ENCODE measurements at regions not wholly inside any gene's neighbourhood (a gene's known extent, or its start where the extent isn't known, plus 50 kb on each side); places are given as distances from the start of the nearest gene placed in this dataset.

DNA sequence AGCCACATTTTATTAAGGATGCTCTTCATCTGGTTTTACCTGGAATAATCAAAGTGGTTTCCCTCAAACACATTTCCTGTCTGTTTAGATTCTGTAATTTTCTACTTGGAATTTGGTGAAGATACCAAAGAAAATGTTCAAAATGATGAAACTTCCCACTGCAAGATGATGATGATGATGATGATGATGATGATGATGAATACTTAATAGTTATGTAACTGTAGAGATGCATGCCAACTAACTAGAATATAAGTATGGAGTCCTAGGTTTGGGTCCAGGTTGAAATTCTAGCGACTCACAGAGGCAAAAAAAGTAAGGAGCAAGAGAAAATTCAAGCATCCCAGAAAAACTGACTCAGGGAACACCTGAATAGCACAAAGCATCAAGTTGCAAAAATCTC, 104.0 kb upstream of the KIAA1217 start:
- peaks cover 14% of the 10 kb centered on the region for H3K9me3 Mint-ChIP-seq
- no peak overlapping the region for H3K27ac Mint-ChIP-seq
- no peak for DNase-seq
- H3K4me3 Mint-ChIP-seq = no peak overlapping the region
- H3K4me1 Mint-ChIP-seq = peaks cover 17% of the 10 kb centered on the region
- H3K36me3 Mint-ChIP-seq (ENCODE audit: low read depth) = no peaks in the 10 kb centered on the region
- TF ChIP-seq, protein P1, sequence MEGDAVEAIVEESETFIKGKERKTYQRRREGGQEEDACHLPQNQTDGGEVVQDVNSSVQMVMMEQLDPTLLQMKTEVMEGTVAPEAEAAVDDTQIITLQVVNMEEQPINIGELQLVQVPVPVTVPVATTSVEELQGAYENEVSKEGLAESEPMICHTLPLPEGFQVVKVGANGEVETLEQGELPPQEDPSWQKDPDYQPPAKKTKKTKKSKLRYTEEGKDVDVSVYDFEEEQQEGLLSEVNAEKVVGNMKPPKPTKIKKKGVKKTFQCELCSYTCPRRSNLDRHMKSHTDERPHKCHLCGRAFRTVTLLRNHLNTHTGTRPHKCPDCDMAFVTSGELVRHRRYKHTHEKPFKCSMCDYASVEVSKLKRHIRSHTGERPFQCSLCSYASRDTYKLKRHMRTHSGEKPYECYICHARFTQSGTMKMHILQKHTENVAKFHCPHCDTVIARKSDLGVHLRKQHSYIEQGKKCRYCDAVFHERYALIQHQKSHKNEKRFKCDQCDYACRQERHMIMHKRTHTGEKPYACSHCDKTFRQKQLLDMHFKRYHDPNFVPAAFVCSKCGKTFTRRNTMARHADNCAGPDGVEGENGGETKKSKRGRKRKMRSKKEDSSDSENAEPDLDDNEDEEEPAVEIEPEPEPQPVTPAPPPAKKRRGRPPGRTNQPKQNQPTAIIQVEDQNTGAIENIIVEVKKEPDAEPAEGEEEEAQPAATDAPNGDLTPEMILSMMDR (IDR thresholded peaks at IDR 0.05) = no peak
- H3K27me3 Mint-ChIP-seq (ENCODE audit: low read depth, poor library complexity) = no peaks in the 10 kb centered on the region

DNA sequence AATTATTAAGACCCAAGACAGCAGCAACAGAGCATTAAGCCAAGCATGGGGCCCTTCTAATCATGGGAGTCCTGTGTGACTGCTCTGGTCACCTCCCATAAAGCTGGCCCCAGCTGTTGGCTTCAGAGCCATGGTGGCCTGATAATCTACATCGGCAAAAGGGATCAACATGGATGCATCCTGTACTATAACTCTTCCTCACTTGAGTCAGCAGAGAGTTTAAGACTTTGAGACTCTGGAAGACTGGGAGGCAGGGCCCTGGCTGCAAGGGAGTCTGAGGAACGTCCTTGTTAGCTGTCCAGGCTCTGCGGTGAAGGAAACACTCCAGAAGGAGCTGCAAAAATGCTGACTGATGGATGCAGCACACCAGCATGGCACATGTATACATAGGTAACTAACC, 95.0 kb upstream of the KIAA1217 start:
- Mint-ChIP-seq H3K4me3 (no peak overlapping the region), H3K36me3 (ENCODE audit: low read depth) (no peaks in the 10 kb centered on the region), H3K27me3 (ENCODE audit: low read depth, poor library complexity) (no peaks in the 10 kb centered on the region), H3K9me3 (no peaks in the 10 kb centered on the region), H3K4me1 (peaks cover 49% of the 10 kb centered on the region), H3K27ac (no peak overlapping the region)
- TF ChIP-seq, protein P1 (IDR thresholded peaks at IDR 0.05) = no peak
- no peak for DNase-seq

DNA sequence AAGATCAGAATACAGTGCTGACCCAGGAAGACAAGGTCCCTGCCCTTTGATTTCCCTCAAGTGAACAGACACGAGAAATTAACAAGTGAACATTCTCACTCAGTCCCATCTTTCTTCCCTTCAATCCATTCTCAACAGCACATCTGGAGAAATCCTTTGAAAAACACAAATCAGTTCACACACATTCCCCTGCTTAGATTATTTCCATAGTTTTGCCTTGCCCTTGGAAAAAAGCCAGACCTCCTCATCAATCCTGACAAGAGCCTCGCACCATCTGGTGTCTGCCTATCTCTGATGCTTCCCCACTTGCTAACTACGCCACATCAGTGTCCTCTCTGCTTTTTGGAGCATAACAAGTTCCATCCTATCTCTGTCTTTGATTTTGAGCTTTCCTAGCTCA, 94.4 kb upstream of the KIAA1217 start:
- H3K4me3 Mint-ChIP-seq = no peak overlapping the region
- peak overlapping the region; percentile 81 for H3K27ac Mint-ChIP-seq
- DNase-seq = no peak
- peaks cover 50% of the 10 kb centered on the region for H3K4me1 Mint-ChIP-seq
- no peaks in the 10 kb centered on the region for H3K27me3 Mint-ChIP-seq (ENCODE audit: low read depth, poor library complexity)
- H3K36me3 Mint-ChIP-seq (ENCODE audit: low read depth) = no peaks in the 10 kb centered on the region
- TF ChIP-seq, protein P1 (IDR thresholded peaks at IDR 0.05) = no peak
- H3K9me3 Mint-ChIP-seq = no peaks in the 10 kb centered on the region

DNA sequence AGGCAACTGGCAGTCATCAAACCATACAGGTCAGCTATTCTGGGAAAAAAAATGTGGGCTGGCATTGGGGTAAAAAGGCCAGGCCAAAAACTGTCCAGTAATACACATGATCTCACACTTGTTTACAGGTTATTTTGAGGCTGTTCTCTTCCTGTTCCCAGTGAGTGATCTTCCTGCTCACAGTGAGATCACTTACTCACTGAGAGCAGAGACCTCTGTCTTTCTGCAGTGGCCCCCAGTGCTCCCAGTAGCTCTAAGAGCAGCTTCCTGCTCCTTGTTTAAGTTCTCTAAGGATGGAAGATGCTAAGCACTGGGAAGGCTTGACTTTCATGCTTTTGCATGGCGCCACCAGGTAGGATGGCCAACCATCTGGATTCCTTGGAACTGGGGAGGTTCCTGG, 93.5 kb upstream of the KIAA1217 start:
- no peaks in the 10 kb centered on the region for H3K36me3 Mint-ChIP-seq (ENCODE audit: low read depth)
- H3K4me3 Mint-ChIP-seq = no peak overlapping the region
- H3K27me3 Mint-ChIP-seq (ENCODE audit: low read depth, poor library complexity) = peaks cover 5% of the 10 kb centered on the region
- TF ChIP-seq, protein P1 (IDR thresholded peaks at IDR 0.05) = no peak
- no peaks in the 10 kb centered on the region for H3K9me3 Mint-ChIP-seq
- no peak for DNase-seq
- H3K4me1 Mint-ChIP-seq = peaks cover 57% of the 10 kb centered on the region
- H3K27ac Mint-ChIP-seq = no peak overlapping the region

DNA sequence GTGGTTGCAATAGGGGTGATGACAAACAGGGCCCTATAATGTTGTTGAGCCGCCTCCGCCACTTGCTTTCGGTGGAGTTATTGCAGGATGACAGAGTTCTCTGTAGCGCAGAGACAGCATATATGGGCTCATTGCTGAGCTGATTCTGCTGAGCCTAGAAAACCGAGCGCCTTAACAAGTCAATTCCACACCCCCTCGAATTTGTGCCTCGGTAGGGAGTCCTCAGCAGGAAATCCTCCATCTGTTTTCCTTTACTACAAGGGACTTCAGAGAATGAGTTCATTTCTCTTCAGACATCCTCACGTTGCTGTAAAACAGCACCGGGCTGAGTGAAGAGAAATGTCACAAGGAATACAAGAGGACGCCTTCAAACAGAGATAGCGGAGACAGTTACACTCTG, 90.7 kb upstream of the KIAA1217 start:
- no peak for DNase-seq
- H3K4me3 Mint-ChIP-seq = peak overlapping the region; percentile 78

DNA sequence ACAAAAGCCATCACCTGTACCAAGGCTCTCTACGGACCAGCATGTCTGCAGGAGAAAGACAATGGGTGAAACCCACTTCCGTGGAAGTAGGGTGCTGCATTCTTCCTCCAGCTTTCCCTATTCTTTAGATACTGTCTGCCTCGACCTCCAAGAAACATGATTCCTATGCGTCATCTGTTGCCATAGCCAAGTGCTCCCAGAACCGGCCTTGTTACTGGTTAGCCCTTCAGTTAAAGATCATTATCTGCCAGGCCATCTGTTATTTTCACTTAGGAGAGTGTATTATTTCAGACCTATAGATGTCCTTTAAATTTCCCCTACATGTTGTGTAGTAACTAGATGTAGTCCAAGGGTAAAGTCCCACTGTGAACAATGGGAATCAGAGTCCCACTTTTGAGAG, 89.0 kb upstream of the KIAA1217 start:
- Mint-ChIP-seq H3K27ac (no peak overlapping the region), H3K9me3 (no peaks in the 10 kb centered on the region), H3K36me3 (ENCODE audit: low read depth) (no peaks in the 10 kb centered on the region), H3K27me3 (ENCODE audit: low read depth, poor library complexity) (peaks cover 5% of the 10 kb centered on the region), H3K4me1 (peaks cover 53% of the 10 kb centered on the region), H3K4me3 (no peak overlapping the region)
- DNase-seq = no peak
- TF ChIP-seq, protein P1 (IDR thresholded peaks at IDR 0.05) = no peak

More for the DNA sequence above, 90.7 kb upstream of the KIAA1217 start:
- Mint-ChIP-seq H3K9me3 (no peaks in the 10 kb centered on the region), H3K27me3 (ENCODE audit: low read depth, poor library complexity) (peaks cover 5% of the 10 kb centered on the region), H3K4me1 (peaks cover 65% of the 10 kb centered on the region), H3K27ac (peak overlapping the region; percentile 94), H3K36me3 (ENCODE audit: low read depth) (no peaks in the 10 kb centered on the region)
- TF ChIP-seq, protein P1 (IDR thresholded peaks at IDR 0.05) = no peak
